ENCODE measurements at regions not wholly inside any gene's neighbourhood (a gene's known extent, or its start where the extent isn't known, plus 50 kb on each side); places are given as distances from the start of the nearest gene placed in this dataset.

- TF ChIP-seq CTCF (IDR thresholded peaks at IDR 0.05) (no peak), SMAD3 (CRISPR knock-in tag; IDR thresholded peaks at IDR 0.05; ENCODE audit: borderline replicate concordance) (no peak), JUN (CRISPR knock-in tag; IDR thresholded peaks at IDR 0.05) (no peak), PRDM15 (CRISPR knock-in tag; IDR thresholded peaks at IDR 0.05) (no peak), ZNF219 (CRISPR knock-in tag; IDR thresholded peaks at IDR 0.05; ENCODE audit: borderline replicate concordance) (no peak), TEAD4 (CRISPR knock-in tag; IDR thresholded peaks at IDR 0.05) (no peak), CREB1 (CRISPR knock-in tag; IDR thresholded peaks at IDR 0.05) (no peak)
Observed at GRCh38 chr10:4522296-4523000, 303.6 kb upstream of the AKR1E2 start.
